ENCODE measurements at regions not wholly inside any gene's neighbourhood (a gene's known extent, or its start where the extent isn't known, plus 50 kb on each side); places are given as distances from the start of the nearest gene placed in this dataset.

DNA sequence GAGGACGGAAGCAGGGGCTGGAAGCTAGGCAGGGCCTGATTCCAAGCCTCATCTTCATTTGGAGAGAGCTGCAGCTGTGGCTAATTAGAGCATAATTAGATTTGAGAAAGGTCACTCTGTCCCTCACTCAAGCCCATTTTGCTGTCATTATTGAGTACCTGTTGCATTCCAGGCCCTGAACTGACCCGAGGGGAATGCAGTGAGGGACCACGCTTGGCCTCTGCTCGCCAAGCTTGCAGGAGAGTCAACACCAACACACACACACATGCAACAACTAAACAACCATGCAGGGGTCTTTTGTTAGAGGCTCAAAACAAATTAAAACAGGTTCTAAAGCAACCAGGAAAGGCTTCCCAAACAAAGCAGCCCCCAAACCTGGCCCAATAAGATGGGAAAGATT, 52.7 kb upstream of the MAMLD1 start:
- H3K36me3 ChIP-seq (ENCODE audit: control insufficient read depth, insufficient read depth, low read length): no peaks in the 10 kb centered on the region
- in situ Hi-C loops (cut with HindIII; ENCODE audit: low pct_unique_long_range_greater_than_20kb, low sequenced_read_pairs): no loop called here
- no peak for DNase-seq (ENCODE audit: low read depth, low spot score)
- BruUV-seq (replicated peaks): no TSS peak
- H3K4me3 ChIP-seq (ENCODE audit: low read depth in 2 of 2, low read length in 2 of 2): no peak overlapping the region
- intact Hi-C loops (cut with micrococcal nuclease; ENCODE audit: unreplicated experiment): no loop called here
- no peak overlapping the region for H3K27ac ChIP-seq (ENCODE audit: low read length)
- no peaks in the 10 kb centered on the region for H3K4me1 ChIP-seq (ENCODE audit: control insufficient read depth, insufficient read depth, low read length)
- no peaks in the 10 kb centered on the region for H3K27me3 ChIP-seq (ENCODE audit: control insufficient read depth, insufficient read depth, low read length)
- ChIA-PET CTCF (no interaction called here), POLR2A (no interaction called here)
- no peak for ATAC-seq
- H3K9me3 ChIP-seq (ENCODE audit: control insufficient read depth, insufficient read depth, low read depth, low read length): no peaks in the 10 kb centered on the region
- TF ChIP-seq TCF7L2 (IDR thresholded peaks at IDR 0.05; ENCODE audit: low read depth, low read length) (no peak), SIN3A (IDR thresholded peaks at IDR 0.05; ENCODE audit: borderline replicate concordance, insufficient read depth, low read depth, low read length) (no peak), POLR2AphosphoS5 (IDR thresholded peaks at IDR 0.05; ENCODE audit: low read depth, low read length) (no peak)
- TF ChIP-seq, protein P1, sequence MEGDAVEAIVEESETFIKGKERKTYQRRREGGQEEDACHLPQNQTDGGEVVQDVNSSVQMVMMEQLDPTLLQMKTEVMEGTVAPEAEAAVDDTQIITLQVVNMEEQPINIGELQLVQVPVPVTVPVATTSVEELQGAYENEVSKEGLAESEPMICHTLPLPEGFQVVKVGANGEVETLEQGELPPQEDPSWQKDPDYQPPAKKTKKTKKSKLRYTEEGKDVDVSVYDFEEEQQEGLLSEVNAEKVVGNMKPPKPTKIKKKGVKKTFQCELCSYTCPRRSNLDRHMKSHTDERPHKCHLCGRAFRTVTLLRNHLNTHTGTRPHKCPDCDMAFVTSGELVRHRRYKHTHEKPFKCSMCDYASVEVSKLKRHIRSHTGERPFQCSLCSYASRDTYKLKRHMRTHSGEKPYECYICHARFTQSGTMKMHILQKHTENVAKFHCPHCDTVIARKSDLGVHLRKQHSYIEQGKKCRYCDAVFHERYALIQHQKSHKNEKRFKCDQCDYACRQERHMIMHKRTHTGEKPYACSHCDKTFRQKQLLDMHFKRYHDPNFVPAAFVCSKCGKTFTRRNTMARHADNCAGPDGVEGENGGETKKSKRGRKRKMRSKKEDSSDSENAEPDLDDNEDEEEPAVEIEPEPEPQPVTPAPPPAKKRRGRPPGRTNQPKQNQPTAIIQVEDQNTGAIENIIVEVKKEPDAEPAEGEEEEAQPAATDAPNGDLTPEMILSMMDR (IDR thresholded peaks at IDR 0.05): no peak
- TF ChIP-seq, protein P2, sequence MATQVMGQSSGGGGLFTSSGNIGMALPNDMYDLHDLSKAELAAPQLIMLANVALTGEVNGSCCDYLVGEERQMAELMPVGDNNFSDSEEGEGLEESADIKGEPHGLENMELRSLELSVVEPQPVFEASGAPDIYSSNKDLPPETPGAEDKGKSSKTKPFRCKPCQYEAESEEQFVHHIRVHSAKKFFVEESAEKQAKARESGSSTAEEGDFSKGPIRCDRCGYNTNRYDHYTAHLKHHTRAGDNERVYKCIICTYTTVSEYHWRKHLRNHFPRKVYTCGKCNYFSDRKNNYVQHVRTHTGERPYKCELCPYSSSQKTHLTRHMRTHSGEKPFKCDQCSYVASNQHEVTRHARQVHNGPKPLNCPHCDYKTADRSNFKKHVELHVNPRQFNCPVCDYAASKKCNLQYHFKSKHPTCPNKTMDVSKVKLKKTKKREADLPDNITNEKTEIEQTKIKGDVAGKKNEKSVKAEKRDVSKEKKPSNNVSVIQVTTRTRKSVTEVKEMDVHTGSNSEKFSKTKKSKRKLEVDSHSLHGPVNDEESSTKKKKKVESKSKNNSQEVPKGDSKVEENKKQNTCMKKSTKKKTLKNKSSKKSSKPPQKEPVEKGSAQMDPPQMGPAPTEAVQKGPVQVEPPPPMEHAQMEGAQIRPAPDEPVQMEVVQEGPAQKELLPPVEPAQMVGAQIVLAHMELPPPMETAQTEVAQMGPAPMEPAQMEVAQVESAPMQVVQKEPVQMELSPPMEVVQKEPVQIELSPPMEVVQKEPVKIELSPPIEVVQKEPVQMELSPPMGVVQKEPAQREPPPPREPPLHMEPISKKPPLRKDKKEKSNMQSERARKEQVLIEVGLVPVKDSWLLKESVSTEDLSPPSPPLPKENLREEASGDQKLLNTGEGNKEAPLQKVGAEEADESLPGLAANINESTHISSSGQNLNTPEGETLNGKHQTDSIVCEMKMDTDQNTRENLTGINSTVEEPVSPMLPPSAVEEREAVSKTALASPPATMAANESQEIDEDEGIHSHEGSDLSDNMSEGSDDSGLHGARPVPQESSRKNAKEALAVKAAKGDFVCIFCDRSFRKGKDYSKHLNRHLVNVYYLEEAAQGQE (IDR thresholded peaks at IDR 0.05; ENCODE audit: insufficient read depth in 1 of 2, low read depth in 2 of 2, low read length in 1 of 2): no peak

- no TSS peak for BruUV-seq (replicated peaks)
- H3K4me1 ChIP-seq (ENCODE audit: control insufficient read depth, insufficient read depth, low read length): no peaks in the 10 kb centered on the region
- no peaks in the 10 kb centered on the region for H3K9me3 ChIP-seq (ENCODE audit: control insufficient read depth, insufficient read depth, low read depth, low read length)
- POLR2A ChIA-PET: no interaction called here
- no peaks in the 10 kb centered on the region for H3K27me3 ChIP-seq (ENCODE audit: control insufficient read depth, insufficient read depth, low read length)
- no peak overlapping the region for H3K4me3 ChIP-seq (ENCODE audit: low read depth in 2 of 2, low read length in 2 of 2)
- intact Hi-C loops (cut with micrococcal nuclease; ENCODE audit: unreplicated experiment): no loop called here
- no peak for DNase-seq (ENCODE audit: low read depth, low spot score)
- in situ Hi-C loops (cut with HindIII; ENCODE audit: low pct_unique_long_range_greater_than_20kb, low sequenced_read_pairs): no loop called here
- CTCF ChIA-PET: no interaction called here
- no peak for ATAC-seq
- no peaks in the 10 kb centered on the region for H3K36me3 ChIP-seq (ENCODE audit: control insufficient read depth, insufficient read depth, low read length)
- H3K27ac ChIP-seq (ENCODE audit: low read length): no peak overlapping the region
- TF ChIP-seq, protein P2 (IDR thresholded peaks at IDR 0.05; ENCODE audit: insufficient read depth in 1 of 2, low read depth in 2 of 2, low read length in 1 of 2): no peak
- TF ChIP-seq TCF7L2 (IDR thresholded peaks at IDR 0.05; ENCODE audit: low read depth, low read length): no peak
- no peak for TF ChIP-seq POLR2AphosphoS5 (IDR thresholded peaks at IDR 0.05; ENCODE audit: low read depth, low read length)
- TF ChIP-seq SIN3A (IDR thresholded peaks at IDR 0.05; ENCODE audit: borderline replicate concordance, insufficient read depth, low read depth, low read length): no peak
- TF ChIP-seq, protein P1 (IDR thresholded peaks at IDR 0.05): no peak
These were observed 52.2 kb upstream of the MAMLD1 start for GRCh38 chrX:150310881-150311280.

Data from Panc1 (cell line).